DMS 273 (cell line): ENCODE measurements at regions not wholly inside any gene's neighbourhood (a gene's known extent, or its start where the extent isn't known, plus 50 kb on each side); places are given as distances from the start of the nearest gene placed in this dataset.
"Not testable (repeated sequence)": the region's sequence is repeated elsewhere in the genome, so short reads cannot be mapped to it uniquely, and the experiment has no call there.

ENCODE experiments used
- DNase-seq: peaks from one replicate; lab custom pipeline; 2025; ENCODE audit not compliant: unreplicated experiment; lab: John Stamatoyannopoulos, UW

- DNase-seq: no peak
Observed at GRCh38 chr10:65176994-65177393, 1655.8 kb downstream of the REEP3 start.

DNA sequence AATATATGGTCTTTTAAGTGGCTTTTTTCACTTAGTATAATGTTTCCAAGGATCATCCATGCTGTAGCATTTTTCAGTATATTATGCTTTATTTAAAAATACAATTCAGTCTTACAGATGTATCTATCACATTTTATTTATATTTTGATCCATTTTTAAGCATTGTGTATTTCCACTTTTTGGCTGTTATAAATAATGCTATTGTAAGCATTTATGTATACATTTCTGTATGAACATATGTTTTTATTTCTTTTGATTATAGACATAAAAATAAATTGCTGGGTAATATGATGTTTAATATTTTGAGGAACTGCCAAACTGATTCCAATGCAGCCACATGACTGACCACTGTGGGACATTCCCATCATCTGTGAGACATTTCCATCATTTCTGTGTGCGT is 1662.0 kb downstream of the REEP3 start:
- no peak for DNase-seq

GRCh38 chr10:65186668-65187067 is 1665.5 kb downstream of the REEP3 start:
- not testable (repeated sequence) for DNase-seq

GRCh38 chr10:65194126-65194525 is 1672.9 kb downstream of the REEP3 start:
- no peak for DNase-seq

- DNase-seq: no peak
Observed at GRCh38 chr10:65194555-65194954, 1673.4 kb downstream of the REEP3 start.

- no peak for DNase-seq
Observed at GRCh38 chr10:65196111-65196510, 1674.9 kb downstream of the REEP3 start.

DNA sequence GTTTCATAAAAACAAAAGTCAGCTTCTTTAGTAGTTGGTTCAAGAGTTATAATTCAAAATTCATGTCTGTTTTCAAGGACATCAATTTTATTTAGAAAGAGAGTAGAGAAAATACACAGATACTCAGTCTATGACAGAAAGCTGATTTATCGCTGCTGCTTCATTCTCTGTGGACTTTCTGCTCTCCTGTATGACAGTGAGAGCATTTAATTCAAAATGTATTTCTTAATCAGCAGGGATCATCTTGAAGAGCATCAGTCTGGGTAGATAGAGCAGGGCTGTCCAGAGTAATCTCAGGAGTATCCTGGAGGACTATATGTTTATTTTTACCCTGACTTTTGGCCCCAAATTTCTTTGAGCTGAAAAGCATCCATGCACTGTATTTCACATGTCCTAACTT is 1676.7 kb downstream of the REEP3 start:
- DNase-seq: no peak

DNA sequence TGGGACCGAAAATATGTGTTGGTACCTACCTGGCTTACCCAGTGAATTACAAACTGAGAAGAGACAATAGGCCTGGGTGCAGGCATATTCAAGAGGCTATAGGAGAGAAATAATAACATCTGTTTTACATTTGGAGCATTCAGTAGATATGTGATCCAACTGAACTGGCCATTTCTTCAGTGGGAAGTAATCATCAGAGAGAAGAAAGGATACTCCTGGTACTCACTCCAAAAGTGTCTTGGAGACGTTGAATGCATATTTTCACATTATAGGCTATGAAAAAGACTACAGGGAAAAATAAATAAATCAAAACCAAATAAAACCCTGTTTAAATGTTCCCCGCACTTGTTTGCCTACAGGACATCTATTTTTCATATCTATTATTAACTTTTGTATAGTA is 1680.3 kb downstream of the REEP3 start:
- no peak for DNase-seq

GRCh38 chr10:65204999-65205398 is 1683.8 kb downstream of the REEP3 start:
- DNase-seq: no peak

GRCh38 chr10:65213170-65213569 is 1692.0 kb downstream of the REEP3 start:
- no peak for DNase-seq

DNA sequence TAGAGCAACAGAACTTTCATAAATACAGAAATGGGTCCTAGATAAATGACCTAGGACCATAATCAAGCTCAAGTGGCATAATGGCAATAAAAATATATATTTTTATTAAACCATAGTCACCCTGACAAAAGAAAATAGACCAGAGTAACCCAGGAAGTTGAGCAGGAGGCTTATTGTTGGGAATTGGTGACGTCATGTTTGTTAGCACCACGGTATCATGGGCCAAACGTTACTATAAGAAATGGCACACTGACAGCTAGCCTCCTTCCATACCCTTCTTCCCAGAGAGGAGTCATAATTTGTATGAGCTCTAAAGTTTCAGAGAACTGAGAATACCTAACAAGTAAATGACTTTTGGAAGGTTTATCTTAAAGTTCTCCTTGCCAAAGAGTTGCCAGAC is 1698.2 kb downstream of the REEP3 start:
- no peak for DNase-seq

DNA sequence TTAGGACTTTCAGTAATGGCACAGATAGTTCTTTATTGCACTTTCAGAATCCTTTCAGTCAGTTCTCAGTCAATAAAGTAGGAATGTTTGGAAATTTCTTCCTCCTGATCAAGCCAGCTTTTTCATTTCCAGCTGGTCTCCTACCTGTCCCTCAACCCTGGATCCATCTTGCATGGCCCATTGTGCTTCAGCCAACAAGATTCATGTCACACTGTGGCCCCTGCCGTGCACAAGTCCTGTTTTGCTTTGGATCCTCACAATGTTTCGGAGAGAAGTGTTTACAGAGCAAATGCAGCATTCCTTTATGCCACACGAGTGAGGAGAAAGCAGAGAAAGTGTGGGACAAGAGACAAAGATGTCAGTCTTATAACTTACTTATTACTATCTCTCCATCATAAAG is 1694.7 kb upstream of the LRRTM3 start:
- no peak for DNase-seq

- DNase-seq: no peak
Observed at GRCh38 chr10:65234261-65234660, 1691.6 kb upstream of the LRRTM3 start.

DNA sequence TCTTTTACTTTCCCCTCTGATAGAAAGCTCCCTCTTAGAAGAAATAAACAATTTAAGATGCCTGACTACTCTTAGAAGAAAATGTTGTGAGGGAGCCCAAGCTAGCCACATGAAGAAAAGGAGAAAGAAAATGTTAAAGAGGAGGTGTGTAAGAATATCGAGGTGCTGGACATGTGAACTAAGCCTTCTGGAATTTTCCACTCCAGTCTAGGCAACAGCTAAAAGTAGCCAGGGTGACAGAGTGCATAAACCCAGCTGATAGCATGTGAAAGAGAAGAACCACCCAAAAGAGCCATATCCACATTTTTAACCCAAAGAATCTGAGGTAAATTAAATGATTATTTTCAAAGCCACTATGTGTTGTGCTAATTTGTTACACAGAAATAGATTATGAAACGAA is 1690.6 kb upstream of the LRRTM3 start:
- no peak for DNase-seq

GRCh38 chr10:65235846-65236245 is 1690.0 kb upstream of the LRRTM3 start:
- DNase-seq: no peak

- no peak for DNase-seq
Observed at GRCh38 chr10:65265451-65265954, 1660.3 kb upstream of the LRRTM3 start.

GRCh38 chr10:65269551-65269950 is 1656.3 kb upstream of the LRRTM3 start:
- DNase-seq: not testable (repeated sequence)

DNA sequence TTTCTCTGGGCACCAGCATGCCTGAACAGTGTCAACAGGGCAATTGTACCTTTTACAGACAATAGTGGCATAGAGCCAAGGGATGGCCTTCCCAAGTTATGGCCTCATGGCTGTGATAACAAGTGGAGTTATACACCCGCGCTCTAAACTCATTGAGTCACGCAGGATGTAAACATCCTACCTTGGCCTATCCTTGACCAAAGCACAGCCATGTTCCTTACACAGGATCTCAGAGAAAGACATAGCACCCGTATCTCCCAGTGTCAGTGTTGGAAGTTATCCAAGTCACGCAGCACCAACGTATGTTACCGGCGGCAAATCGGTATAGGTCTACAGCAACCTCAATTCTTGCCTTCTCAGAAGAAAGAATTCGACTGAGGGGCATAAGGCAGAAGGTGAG is 1654.9 kb upstream of the LRRTM3 start:
- no peak for DNase-seq

DNA sequence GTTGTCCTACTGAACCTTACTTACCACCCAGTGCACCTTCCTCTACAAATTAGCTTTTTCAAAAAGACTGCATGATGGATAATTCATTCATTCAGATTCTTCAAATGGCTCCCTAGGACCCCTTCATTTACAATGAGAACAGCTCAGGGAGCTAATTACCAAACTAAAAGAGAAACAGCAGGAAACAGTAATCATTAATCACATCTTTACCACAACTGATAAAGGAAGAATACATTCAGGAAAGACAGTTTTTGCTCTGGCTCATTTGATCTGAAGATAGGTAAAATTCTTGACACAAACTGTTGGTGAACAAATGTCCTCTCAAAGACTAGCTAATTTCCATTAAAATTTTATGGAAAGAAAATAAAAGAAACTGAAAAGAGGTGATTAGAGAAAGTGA is 1652.7 kb upstream of the LRRTM3 start:
- no peak for DNase-seq

GRCh38 chr10:65275296-65275695 is 1650.5 kb upstream of the LRRTM3 start:
- DNase-seq: no peak

DNA sequence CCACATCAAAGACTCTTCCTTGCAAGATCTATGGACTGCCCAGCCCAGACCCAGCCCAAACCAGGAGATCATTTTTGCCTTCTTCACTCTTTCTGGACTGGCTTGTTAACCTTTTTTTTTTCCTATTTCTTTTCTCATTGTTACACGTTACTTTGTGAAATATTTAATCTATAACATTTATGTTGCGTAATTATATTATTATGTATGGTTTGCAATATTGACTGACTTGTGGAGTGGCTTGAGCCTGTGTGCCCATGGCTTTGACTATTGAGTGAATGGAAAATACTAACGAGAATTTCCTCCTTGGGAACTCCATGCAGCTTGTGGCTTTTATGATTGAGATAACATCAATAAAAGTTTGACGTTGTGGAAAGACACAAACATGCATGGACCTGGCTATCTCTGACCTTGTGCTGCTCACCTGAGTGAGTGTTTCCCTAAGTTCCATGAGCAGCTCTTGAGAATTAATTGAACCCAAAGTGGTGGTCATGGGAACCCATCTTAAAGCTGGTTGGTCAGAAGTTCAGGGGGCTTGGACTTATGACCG is 1641.3 kb upstream of the LRRTM3 start:
- DNase-seq: no peak

DNA sequence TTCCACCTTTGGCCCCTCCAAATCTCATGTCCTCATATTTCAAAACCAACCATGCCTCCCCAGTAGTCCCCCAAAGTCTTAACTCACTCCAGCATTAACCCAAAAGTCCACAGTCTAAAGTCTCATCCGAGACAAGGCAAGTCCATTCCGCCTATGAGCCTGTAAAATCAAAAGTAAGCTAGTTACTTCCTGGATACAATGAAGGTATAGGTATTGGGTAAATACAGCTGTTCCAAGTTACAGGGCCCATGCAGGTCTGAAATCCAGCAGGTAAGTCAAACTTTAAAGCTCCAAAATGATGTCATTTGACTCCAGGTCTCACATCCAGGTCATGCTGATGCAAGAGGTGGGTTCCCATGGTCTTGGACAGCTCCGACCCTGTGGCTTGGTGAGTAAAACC is 1640.1 kb upstream of the LRRTM3 start:
- DNase-seq: not testable (repeated sequence)

- DNase-seq: no peak
Observed at GRCh38 chr10:65291286-65291685, 1634.5 kb upstream of the LRRTM3 start.

DNA sequence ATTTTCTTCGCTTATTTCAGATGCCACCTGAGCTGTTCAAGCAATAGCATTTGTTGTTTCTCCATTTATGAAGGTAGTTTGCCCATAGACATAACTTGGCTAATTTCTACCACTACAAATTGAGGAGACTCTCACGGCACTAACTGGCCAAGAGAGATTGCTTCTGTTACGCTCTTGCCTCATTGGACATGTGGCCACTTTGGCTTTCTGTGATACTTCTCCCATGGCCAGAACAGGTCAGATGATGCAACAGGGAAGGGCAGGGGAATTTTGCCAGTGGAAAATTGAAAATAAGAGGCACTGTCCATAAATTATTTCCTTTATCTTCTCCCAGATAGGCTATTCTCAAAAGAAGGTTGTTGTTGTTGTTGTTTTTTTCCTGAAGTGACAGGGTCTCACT is 1633.3 kb upstream of the LRRTM3 start:
- no peak for DNase-seq
